Esophagus (tissue), 2 donors: ENCODE measurements at regions not wholly inside any gene's neighbourhood (a gene's known extent, or its start where the extent isn't known, plus 50 kb on each side); places are given as distances from the start of the nearest gene placed in this dataset.
"Not testable (repeated sequence)": the region's sequence is repeated elsewhere in the genome, so short reads cannot be mapped to it uniquely, and the experiment has no call there.

ENCODE experiments used
- H3K27ac ChIP-seq, 2 donors: one replicate each; pipeline ENCODE4 v1.5.1; 2013; ENCODE audit warnings: low read depth in 2 of 2, mild to moderate bottlenecking in 2 of 2, inconsistent platforms in 1 of 2, low read length in 1 of 2, moderate library complexity in 1 of 2
- H3K27me3 ChIP-seq, 2 donors: one replicate each; pipeline ENCODE4 v1.6.1; 2013; ENCODE audit warnings: low read length in 2 of 2, control low read depth in 1 of 2, mild to moderate bottlenecking in 1 of 2; ENCODE audit not compliant: insufficient read depth in 2 of 2, control insufficient read depth in 1 of 2
- H3K36me3 ChIP-seq, 2 donors: one replicate each; pipeline ENCODE4 v1.6.1; 2013; ENCODE audit warnings: low read length in 1 of 2; ENCODE audit not compliant: control insufficient read depth in 2 of 2, insufficient read depth in 2 of 2
- H3K4me1 ChIP-seq, 2 donors: one replicate each; pipeline ENCODE4 v1.6.1; 2013; ENCODE audit warnings: low read length in 1 of 2; ENCODE audit not compliant: control insufficient read depth in 2 of 2, insufficient read depth in 2 of 2
- H3K4me3 ChIP-seq, 2 donors: one replicate each; pipeline ENCODE4 v1.5.1; 2013; ENCODE audit warnings: low read length in 2 of 2, mild to moderate bottlenecking in 2 of 2, low read depth in 1 of 2, moderate library complexity in 1 of 2
- H3K9me3 ChIP-seq, 2 donors: one replicate each; pipeline ENCODE4 v1.6.1; 2013; ENCODE audit warnings: mild to moderate bottlenecking in 2 of 2, low read depth in 1 of 2, low read length in 1 of 2, moderate library complexity in 1 of 2; ENCODE audit not compliant: control insufficient read depth in 2 of 2, insufficient read depth in 1 of 2
- WGBS, 2 donors: extraction: QIAGEN DNeasy Blood & Tissue Kit; methylation state at CpG; one replicate each; pipeline ENCODE4 v1.1.7; 2013; 5-methylcytosine and 5-hydroxymethylcytosine counted together
- donor health status: healthy with polysubstance abuse.
- donor health status: Bipolar disorder and iron deficiency.

GRCh38 chr9:63813391-63814021 is 1471.5 kb downstream of the FOXD4L5 start:
- WGBS, 2 donors, result 38 to 49% methylated on average over 39 of the region's 39 CpGs
- not testable (repeated sequence) for H3K4me3 ChIP-seq
- peaks cover 13 to 20% of the 10 kb centered on the region in 2 donors for H3K9me3 ChIP-seq

GRCh38 chr9:63812822-63813221 is 1472.2 kb downstream of the FOXD4L5 start:
- peaks cover 9 to 15% of the 10 kb centered on the region in 2 donors for H3K9me3 ChIP-seq
- H3K4me3 ChIP-seq, H3K27ac ChIP-seq, H3K27me3 ChIP-seq, H3K4me1 ChIP-seq, H3K36me3 ChIP-seq: not testable (repeated sequence)
- WGBS, 2 donors, result 54 to 55% methylated on average over 22 to 34 of the region's 34 CpGs

More at GRCh38 chr9:63813391-63814021, 1471.5 kb downstream of the FOXD4L5 start:
- not testable (repeated sequence) for H3K36me3 ChIP-seq, H3K27ac ChIP-seq, H3K27me3 ChIP-seq, H3K4me1 ChIP-seq

- H3K4me1 ChIP-seq, H3K36me3 ChIP-seq, H3K27me3 ChIP-seq, H3K27ac ChIP-seq, H3K9me3 ChIP-seq, H3K4me3 ChIP-seq: not testable (repeated sequence)
- 63 to 68% methylated on average over 5 of the region's 5 CpGs for WGBS, 2 donors
Observed at GRCh38 chr9:63804205-63804604, 1480.8 kb downstream of the FOXD4L5 start.

GRCh38 chr9:63794081-63794685 is 1490.8 kb downstream of the FOXD4L5 start:
- 54 to 56% methylated on average over 8 of the region's 8 CpGs for WGBS, 2 donors
- not testable (repeated sequence) for H3K27me3 ChIP-seq, H3K4me1 ChIP-seq, H3K36me3 ChIP-seq, H3K27ac ChIP-seq, H3K4me3 ChIP-seq, H3K9me3 ChIP-seq

GRCh38 chr9:63787454-63787853 is 1497.6 kb downstream of the FOXD4L5 start:
- H3K4me3 ChIP-seq, H3K27ac ChIP-seq, H3K27me3 ChIP-seq, H3K9me3 ChIP-seq, H3K4me1 ChIP-seq, H3K36me3 ChIP-seq: not testable (repeated sequence)
- 29 to 33% methylated on average over 3 of the region's 3 CpGs for WGBS, 2 donors

- WGBS, 2 donors, result 80 to 81% methylated on average over 13 to 15 of the region's 15 CpGs
- not testable (repeated sequence) for H3K27ac ChIP-seq, H3K9me3 ChIP-seq, H3K4me1 ChIP-seq, H3K36me3 ChIP-seq, H3K4me3 ChIP-seq, H3K27me3 ChIP-seq
Observed at GRCh38 chr9:63785059-63785458, 1500.0 kb downstream of the FOXD4L5 start.

GRCh38 chr9:63784421-63784820 is 1500.6 kb downstream of the FOXD4L5 start:
- whole genome bisulfite sequencing, 2 donors, result 73% methylated on average over 20 to 21 of the region's 21 CpGs
- not testable (repeated sequence) for H3K4me1 ChIP-seq, H3K9me3 ChIP-seq, H3K4me3 ChIP-seq, H3K36me3 ChIP-seq, H3K27ac ChIP-seq, H3K27me3 ChIP-seq

- H3K4me3 ChIP-seq, H3K4me1 ChIP-seq, H3K27ac ChIP-seq, H3K9me3 ChIP-seq, H3K27me3 ChIP-seq, H3K36me3 ChIP-seq: not testable (repeated sequence)
- WGBS, 2 donors, result 51 to 62% methylated on average over 22 to 30 of the region's 33 CpGs
Observed at GRCh38 chr9:63781817-63782439, 1503.1 kb downstream of the FOXD4L5 start.

- H3K4me3 ChIP-seq, H3K27me3 ChIP-seq, H3K4me1 ChIP-seq, H3K9me3 ChIP-seq, H3K36me3 ChIP-seq, H3K27ac ChIP-seq: not testable (repeated sequence)
- WGBS, 2 donors, result 48 to 55% methylated on average over 34 to 35 of the region's 35 CpGs
Observed at GRCh38 chr9:63781390-63781789, 1503.6 kb downstream of the FOXD4L5 start.

GRCh38 chr9:63776220-63776619 is 1508.8 kb downstream of the FOXD4L5 start:
- not testable (repeated sequence) for H3K36me3 ChIP-seq, H3K27ac ChIP-seq, H3K27me3 ChIP-seq, H3K9me3 ChIP-seq, H3K4me3 ChIP-seq, H3K4me1 ChIP-seq
- WGBS, 2 donors, result 69 to 71% methylated on average over 1 to 4 of the region's 7 CpGs
